ENCODE measurements at regions not wholly inside any gene's neighbourhood (a gene's known extent, or its start where the extent isn't known, plus 50 kb on each side); places are given as distances from the start of the nearest gene placed in this dataset.
"Not testable (repeated sequence)": the region's sequence is repeated elsewhere in the genome, so short reads cannot be mapped to it uniquely, and the experiment has no call there.

DNA sequence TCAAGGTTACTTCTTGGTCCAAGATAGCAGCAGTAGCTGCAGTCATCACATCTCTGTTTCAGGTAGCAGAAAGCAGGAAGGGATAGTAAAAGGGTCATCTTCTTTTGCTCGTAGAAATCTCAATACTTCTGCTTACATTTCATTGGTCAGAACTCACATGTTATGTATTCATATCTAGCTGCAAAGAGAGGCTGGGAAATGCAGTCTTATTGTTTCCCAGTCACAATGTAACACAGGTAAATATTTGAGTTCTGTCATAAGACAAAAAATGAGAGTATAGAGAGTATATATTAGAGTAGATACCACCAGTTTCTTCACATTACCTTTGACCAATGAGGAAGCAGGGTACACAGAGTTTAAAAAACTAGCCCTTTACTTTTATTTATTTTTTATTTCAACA is 132.4 kb upstream of the ITGA6 start:
- no peak for FAIRE-seq

DNA sequence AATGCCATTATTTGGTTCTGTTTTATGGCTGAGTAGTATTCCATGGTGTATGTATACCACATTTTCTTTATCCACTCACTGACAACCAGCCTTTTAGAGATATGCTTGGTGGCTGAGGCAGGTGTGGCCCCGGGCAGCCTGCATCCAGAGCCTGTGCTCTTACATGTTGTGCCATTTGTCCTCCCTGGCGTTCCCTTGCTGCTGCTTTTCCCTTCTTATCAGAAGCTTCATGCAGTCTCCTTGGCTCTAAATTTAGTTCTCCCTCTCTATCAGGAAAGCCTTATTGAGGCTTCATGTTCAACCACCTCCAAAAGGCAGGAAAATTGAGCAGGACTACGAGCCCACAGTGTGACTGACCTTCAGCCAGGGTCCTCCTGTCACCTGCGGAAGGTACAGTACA is 131.7 kb upstream of the ITGA6 start:
- no peak for FAIRE-seq

DNA sequence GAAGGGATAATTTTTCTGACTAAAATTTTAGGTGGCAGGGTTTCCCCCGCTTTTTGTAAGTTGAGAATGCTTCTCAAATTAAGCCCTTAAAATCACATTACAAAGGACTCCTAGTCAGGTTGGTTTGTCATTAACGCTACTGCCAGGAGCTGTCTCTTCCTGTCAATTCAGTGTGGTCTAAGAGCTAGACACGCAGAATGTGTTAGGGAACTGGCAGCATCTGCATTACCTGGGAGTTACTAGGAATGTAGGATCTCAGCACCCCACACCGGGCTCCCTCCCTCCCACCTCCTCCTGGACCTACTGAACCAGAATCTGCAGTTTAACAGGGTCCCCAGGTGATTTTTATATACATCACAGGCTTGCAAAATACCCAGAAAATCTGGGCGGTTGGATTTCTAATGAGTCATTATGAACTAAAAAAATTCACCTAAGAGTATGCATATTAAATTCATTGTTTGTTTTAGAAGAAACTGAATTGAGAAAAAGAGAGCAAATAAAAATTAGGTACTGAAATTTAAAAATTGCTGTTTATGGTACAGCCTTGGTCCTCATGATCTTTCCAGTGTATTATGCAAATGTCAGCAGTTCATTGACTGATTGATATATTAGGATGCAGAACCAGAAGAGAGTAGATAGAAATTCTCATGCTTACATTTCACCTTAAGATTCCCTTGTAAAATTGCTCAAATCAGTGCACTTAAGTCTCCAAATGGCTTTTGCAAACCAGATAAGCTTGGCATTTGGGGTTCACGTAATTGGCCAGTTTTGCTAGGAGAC is 130.9 kb upstream of the ITGA6 start:
- FAIRE-seq = no peak

DNA sequence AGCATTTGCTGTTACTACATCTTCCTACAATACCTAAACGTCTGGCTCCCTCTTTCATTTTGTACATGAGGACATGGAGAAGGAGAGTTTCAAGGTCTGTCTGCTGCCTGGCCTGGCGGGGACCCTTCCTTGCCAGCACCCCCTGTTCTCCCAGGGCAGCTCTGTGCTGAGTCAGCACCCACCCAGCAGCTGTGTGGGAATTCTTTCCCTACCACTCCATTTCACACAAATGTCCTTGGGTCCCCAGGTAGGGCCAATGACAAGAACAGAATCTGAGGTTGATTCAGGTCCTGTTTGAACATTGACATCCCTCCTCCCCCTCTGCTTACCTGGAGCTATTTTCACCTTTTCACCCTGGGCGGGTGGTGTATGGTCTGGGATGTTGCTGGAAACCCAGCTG is 129.9 kb upstream of the ITGA6 start:
- no peak for FAIRE-seq

DNA sequence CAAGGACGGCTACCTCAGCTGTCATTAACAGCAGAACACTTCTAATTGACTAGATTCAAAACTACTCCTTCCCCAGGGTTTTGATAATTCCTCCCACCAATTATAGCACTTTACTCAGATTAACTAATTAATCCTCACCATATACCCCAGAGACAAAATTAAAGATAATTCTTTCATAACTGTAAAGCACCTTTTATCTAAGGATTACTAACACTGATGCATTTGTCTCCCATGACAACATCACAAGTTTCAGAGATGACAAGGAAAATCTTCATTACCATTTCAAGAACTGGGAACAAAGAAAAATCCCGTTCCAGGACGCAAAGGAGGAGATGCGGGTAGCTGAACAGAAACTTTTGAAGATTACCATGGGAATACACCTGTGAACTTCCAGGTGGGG is 129.4 kb upstream of the ITGA6 start:
- no peak for FAIRE-seq

DNA sequence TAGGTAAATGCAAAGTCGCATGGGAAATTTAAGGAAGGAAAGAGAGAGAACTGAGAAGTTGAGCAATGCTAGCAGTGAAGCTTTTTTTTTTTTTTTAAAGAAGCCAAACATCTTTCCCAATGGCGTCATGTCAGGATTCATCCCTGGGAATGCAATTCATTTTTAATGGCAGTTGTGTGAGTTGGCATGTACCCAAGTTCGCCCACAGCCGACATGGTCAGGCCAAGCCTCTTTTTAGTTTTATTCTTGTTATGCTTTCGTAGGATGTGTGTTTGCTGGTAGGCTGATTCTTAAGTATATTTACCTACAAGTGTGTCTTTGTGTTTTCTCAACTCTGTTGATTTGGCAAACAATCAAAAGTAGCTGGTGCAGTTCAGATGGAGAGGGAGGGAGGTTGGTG is 127.6 kb upstream of the ITGA6 start:
- FAIRE-seq = no peak

DNA sequence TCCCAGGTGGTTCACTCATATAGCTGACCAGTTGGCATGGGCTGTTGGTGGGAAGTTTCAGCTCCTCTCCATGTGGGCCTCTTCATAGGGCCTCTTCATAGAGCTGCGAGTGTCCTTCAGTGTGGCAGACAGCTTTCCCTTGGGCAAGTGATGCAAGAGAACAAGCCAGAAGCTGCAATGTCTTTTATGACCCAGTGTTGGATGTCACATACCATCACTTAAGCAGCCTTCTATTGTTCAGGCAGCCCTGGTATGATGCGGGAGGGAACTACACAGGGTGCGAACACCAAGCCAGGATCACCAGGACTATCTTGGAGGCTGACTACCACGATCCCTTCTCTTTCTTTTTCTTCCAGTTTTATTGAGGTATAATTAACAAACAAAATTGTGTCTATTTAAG is 126.5 kb upstream of the ITGA6 start:
- FAIRE-seq = no peak

DNA sequence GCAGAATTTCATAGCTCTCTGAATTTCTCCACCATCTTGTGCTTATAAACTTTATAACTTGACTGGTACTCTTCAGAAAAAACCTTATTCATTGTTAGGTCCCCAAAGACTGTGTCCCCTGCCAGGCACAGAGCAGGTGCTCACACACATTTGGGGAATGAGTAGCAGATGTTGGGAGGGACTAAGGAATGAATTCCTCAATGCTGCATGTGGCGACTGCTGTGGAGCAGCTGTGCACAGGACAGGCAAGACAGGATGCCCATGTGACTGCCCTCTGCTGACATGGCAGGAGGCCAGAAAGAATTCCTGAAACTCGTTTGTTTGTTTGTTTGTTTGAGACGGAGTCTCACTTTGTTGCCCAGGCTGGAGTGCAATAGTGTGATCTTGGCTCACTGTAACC is 122.3 kb upstream of the ITGA6 start:
- no peak for FAIRE-seq

DNA sequence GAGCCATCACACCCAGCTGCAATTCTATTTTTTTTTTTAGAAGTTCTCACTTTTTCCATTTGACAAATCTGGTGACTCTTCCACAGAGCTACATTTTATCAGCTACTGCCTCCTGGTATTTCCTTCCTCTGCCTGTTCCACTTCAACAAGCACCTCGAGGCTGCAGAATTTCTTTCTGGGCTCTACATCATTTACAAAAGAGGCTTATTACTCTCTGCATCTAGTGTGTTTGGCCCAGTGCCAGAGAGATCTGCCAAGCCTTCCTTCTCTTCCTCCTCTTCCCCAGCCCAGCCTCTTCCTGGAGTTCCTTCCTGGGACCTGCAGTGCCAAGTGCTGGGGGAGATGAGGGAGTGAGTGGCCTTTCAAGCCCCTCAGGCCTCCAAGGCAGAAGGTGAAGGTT is 119.6 kb upstream of the ITGA6 start:
- FAIRE-seq = no peak

DNA sequence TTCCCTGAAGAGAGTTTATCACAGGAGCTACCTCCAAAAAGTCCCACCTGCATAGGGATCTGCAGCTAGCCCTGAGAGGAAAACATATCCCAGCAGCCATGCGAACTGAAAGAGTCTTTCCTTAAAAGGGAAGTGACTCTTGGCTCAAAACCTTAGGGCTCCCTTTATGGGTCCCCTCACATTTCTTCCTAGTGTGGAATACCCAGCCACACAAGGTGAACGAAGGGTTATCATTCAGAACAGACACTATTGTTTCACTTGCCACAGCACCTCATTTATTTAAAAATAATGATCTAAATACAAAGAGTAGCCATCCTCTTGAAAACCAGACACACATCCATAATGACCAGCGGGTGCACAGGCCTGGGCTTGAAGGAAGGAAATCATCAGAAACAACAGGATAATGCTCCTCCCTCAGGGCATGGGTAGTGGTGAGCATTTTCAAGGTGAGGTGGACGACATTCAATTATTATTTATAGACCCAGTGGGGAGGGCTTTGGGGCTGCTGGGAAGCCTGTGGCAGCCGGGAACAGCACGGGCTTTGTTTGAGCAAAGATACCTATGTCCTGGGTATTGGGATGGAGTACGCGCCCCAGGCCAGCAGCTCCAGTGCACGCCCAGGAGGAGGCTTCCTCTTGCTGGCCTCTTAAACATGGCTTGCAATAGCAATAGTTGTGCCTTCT is 119.0 kb upstream of the ITGA6 start:
- FAIRE-seq = no peak

DNA sequence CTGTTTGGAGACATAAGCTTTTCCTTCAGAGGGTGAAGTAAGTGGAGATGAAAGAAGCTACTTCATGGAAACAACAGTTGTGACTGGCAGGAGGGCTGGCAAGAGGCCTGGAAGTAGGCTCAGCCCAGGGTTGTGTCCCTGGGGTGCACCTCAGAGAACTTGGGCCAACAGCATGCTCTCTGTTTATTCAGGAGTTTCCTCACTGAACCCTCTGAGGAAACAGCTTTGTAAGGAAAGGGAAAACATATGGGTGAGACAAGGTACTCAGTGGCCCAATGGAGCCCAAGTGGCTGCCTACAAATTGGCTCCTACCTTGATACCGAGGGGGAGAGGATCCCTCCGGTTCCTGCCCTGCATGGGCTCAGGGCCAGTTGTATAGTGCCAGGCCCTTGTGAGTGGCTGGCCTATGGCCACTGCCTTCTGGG is 115.5 kb upstream of the ITGA6 start:
- no peak for FAIRE-seq

DNA sequence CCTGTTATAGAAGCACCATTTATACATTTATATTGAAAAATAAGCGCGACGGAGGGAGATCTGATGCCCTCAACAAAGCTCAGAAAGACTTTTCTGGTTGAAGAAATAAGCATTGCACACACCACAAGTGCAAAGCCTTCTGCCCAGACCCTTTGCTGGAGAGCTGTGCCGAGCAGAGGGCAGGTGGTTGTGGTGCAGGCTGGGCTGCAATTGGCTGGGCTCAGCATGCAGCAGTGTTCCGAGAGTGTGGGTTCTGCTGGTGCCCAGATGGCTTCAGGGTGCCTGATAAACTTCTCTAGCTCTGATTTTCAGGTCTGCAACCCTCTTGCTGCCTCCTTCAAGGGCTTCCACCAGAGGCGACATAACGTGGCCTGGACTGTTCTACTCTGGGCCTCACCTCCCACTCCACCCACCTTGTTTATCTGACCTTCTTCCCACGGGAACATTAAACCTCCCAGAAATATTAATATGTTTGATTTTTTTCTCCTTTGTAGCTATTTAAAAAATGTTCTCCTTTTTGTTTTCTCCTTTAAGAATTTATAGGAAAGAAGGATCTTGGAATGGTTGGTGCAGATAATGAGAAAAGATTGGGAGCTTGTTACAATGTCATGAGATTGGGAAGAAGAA is 113.6 kb upstream of the ITGA6 start:
- no peak for FAIRE-seq

DNA sequence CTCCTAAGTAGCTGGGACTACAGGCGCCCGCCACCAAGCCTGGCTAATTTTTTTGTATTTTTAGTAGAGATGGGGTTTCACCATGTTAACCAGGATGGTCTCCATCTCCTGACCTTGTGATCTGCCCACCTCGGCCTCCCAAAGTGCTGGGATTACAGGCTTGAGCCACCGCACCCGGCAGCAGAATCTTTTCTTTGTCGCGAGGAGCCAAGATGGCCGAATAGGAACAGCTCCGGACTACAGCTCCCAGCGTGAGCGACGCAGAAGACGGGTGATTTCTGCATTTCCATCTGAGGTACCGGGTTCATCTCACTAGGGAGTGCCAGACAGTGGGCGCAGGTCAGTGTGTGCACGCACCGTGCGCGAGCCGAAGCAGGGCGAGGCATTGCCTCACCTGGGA is 112.3 kb upstream of the ITGA6 start:
- not testable (repeated sequence) for FAIRE-seq

DNA sequence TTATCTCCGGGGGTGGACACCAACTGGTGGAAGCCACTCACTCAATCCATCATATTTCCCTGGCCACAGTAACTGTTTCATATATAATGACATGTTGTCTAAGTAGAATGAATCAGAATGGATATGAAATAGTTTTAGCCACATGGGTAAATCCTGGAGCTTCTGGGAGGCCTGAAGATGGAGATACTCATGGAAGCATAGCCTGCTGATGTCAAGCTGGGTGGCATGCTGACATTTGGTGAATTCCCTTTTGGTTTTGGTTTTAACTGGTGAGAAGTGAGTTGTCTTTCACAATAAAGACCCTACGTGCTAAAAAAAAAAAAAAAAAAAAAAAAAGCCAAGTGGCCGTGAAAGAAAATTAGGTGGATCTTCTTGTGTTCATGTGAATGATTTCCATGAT is 105.3 kb upstream of the ITGA6 start:
- no peak for FAIRE-seq

DNA sequence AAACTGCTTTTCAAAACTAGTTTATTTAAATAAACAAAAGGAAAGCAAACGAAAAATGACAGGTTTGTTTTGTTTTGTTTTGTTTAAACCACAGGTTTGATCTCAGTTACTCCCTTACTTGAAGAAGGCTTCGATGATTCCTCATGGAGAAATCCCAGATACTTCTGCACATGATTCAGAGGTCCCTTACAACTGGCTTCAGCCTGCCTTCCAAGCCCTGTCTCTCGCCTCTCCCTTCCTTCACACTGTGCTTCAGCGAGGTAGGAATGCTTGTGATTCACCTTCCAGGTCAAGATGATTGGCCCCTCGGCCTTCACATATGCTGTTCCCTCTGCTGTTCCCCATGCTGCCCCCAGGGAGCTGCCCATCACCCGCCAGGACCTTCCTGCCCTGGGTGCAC is 104.1 kb upstream of the ITGA6 start:
- no peak for FAIRE-seq

DNA sequence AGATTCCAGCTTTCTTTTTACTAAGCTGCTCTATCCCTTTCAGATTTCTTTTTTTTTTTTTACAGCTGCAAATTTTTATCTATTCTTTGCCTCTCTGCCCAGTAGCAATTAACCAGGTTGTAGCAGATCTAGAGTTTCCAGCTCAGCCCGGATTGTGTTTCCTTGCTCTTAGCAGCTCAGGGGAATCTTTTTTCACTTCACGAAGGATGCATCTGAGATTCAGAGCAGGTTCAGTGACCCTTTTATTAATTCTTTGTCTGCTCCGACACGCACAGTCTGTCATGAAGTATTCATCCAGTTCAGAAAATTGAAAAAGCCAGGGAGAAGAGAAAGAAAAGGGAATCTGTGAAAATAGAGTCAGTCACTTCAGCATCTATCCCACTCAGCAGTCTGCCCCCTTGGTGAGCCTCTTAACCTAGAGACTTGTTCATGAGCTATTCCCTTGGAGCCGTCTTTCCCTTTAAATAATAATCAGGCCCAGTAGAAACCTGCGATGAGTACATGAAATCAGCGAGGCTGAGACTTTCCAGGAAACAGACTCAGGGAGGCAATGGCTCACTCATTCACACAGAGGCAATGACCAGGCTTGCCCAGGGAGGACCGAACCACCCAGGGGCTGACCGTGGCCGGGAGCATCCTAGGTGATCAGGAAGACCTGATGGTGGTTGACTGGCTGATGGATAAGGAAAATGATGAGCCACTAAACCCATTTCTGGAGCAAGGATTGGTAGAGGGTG is 103.4 kb upstream of the ITGA6 start:
- FAIRE-seq = no peak

DNA sequence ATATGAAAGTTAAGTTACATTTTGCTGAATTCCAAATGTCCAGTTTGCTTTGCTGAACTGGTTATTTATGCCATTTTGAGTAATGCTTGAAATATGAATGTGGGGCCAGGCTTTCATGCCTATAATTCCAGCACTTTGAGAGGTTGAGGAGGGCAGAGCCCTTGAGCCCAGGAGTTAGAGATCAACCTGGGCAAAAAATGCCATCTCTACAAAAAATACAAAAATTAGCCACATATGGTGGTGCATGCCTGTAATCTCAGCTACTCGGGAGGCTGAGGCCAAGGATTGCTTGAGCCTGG is 101.2 kb upstream of the ITGA6 start:
- no peak for FAIRE-seq

DNA sequence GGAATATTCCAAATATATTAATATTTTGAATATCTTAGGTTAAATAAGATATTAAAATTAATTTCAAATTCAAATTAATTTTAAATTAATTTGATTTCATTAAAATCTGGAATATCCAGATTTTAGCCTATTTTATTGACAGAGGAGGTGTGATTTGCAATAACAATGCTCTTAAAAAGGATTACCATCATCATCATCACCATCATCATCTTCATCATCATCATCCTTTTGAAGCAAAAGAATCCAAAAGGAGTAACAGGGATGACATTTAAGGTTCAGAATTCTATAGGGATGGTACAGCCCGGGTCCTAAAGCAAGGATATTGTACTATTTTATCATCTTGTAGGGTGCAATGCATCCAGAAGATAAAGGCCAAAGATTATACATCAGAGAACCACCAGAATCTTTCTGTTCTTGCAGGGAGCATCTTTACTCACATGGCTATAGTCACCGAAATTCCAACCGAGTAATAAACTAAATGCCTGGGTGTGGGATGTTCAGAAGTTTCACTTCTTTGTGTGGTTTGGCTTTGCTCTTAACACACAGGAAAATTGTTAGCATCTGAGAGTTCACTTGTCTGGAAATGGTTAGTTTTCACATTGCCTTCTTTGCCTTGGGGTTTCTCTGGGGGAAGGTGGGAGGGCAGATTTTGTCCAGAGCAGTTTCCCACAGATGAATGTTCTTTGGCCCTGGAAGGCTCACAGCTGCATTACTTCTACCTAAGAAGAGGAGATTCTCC is 99.1 kb upstream of the ITGA6 start:
- no peak for FAIRE-seq

DNA sequence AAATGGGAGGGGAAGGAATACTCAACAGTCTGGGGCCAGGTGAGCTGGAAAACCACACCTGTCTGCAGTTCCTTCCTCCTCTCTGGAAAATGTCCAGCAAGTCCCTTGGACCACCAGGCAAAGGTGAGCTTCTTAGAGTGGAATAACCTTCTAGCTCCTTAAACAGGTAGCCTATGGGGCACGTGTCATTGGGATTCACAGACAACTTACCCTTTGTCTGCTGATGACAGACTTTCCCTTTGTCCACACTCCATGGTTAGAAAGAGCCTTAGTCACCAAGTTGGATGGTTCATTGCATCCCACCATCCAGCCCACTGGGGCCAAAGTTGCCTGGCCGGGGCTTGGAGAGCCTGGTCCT is 98.0 kb upstream of the ITGA6 start:
- no peak for FAIRE-seq

DNA sequence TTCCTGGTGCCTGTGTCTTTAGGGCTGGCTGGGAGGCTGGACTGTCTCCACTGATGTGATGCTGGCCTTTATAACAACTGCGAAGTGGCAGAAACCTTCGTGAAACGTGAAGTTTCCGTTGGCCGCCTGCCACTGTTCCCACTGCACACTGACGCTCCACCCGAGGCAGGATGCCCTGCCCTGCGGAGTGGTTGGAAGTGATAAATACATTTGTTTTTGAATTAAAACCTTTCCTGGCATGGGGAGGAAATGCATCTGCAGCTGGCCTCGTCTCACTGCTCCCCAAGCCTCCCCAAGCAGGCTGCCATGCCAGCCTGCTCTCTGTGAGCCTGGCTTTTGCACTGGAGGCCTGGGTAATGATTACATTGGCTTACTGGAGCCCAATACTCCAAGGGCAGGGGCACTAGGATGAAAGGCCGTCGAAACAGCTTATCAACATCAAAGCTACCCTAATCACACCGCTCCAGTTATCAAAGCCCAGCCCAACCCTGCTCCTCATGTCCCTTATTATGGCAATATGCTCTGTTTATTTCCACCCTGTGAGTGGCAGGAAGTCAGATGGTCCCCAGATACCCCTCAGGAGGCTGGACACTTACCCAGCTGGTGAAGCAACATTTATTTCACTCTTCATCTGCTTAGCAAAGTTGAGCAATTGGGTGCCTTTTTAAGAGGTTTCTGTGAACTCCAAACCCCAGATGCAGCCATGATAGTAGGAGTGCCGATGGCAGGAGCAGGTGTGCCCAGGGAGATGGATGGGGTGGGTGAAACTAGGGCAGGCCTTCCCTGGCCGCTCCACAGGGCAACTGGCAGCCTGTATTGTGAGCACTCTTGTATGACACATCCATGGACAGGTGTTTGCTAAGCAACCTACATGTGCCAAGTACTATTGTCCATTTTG is 97.4 kb upstream of the ITGA6 start:
- FAIRE-seq = no peak

DNA sequence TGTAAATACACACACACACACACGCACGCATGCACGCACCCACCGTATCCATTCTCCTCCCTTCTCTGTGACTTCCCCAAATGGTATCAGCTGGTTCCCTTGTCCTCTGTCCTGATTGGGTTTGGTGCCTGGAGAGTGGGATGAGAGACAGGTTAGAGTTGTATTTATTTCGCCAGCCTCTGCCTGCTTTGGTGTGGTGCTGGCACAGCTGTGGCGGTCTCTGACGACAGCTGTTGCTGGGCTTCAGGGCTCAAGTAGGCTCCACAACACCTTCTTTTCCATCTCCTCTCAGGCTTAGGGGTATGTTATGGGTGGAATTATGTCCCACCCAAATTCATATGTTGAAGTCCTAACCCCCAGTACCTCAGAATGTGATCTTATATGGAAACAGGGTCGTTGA is 94.9 kb upstream of the ITGA6 start:
- no peak for FAIRE-seq
